GM12875 (cell line): ENCODE measurements at regions not wholly inside any gene's neighbourhood (a gene's known extent, or its start where the extent isn't known, plus 50 kb on each side); places are given as distances from the start of the nearest gene placed in this dataset.

Experiments used
- H3K4me3 ChIP-seq: one replicate; pipeline ENCODE4 v1.5.1; 2011; ENCODE audit warnings: low read depth, low read length, control low read depth
- CTCF ChIP-seq: IDR thresholded peaks from 2 replicates; pipeline ENCODE4 v1.5.1; 2011; ENCODE audit warnings: low read depth, mild to moderate bottlenecking, control low read depth, inconsistent platforms, low read length, moderate library complexity, borderline replicate concordance; ENCODE audit not compliant: insufficient read depth

GRCh38 chr18:56042915-56043536, 455.0 kb upstream of the TCF4 start:
- no peak for TF ChIP-seq CTCF
- no peak overlapping the region for H3K4me3 ChIP-seq

- no peak for TF ChIP-seq CTCF
Measured at GRCh38 chr18:56038171-56039030, 450.4 kb upstream of the TCF4 start.

GRCh38 chr18:56036741-56037140, 448.7 kb upstream of the TCF4 start:
- TF ChIP-seq CTCF: no peak
- H3K4me3 ChIP-seq: no peak overlapping the region

More at GRCh38 chr18:56038171-56039030, 450.4 kb upstream of the TCF4 start:
- no peak overlapping the region for H3K4me3 ChIP-seq

- no peak for TF ChIP-seq CTCF
- no peak overlapping the region for H3K4me3 ChIP-seq
Measured at GRCh38 chr18:56035546-56035945, 447.6 kb upstream of the TCF4 start.

- no peak for TF ChIP-seq CTCF
- no peak overlapping the region for H3K4me3 ChIP-seq
Measured at GRCh38 chr18:56034949-56035348, 447.0 kb upstream of the TCF4 start.

GRCh38 chr18:56030060-56030459, 442.1 kb upstream of the TCF4 start:
- TF ChIP-seq CTCF: no peak
- no peak overlapping the region for H3K4me3 ChIP-seq

- no peak overlapping the region for H3K4me3 ChIP-seq
- TF ChIP-seq CTCF: no peak
Measured at GRCh38 chr18:56028514-56028913, 440.5 kb upstream of the TCF4 start.
